ENCODE measurements at regions not wholly inside any gene's neighbourhood (a gene's known extent, or its start where the extent isn't known, plus 50 kb on each side); places are given as distances from the start of the nearest gene placed in this dataset.

DNA sequence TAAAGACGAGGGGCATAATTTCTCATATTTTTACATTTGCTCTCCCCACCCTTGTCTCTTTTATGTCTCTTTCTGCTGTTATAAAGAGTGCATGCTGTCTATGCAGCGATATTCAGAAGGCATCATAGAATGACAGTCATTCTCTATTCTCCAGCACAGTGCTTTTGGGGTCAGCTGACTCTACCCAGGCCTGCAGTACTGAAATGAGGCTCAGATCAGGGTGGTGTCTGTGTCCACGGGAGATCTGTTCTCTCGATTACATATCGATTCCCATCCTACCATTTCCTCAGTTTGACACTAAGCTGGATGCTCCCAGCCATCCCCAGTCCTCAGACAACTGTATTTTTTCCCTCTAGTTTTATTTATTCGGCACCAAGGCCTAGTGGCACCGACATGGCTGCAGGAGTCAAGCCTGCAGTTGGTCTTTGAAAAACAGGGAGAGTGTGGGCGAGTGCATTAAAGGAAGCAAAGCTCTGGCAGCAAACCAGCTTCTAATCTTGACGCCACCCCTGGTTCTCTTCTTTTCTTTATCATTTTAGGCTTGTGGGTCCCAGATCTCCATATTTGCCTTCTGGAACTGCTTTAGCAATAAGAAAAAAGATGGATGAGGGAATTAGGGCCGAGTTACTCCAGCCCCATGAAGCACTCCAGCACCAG, 71.6 kb upstream of the PICALM start:
- TF ChIP-seq, protein P1, sequence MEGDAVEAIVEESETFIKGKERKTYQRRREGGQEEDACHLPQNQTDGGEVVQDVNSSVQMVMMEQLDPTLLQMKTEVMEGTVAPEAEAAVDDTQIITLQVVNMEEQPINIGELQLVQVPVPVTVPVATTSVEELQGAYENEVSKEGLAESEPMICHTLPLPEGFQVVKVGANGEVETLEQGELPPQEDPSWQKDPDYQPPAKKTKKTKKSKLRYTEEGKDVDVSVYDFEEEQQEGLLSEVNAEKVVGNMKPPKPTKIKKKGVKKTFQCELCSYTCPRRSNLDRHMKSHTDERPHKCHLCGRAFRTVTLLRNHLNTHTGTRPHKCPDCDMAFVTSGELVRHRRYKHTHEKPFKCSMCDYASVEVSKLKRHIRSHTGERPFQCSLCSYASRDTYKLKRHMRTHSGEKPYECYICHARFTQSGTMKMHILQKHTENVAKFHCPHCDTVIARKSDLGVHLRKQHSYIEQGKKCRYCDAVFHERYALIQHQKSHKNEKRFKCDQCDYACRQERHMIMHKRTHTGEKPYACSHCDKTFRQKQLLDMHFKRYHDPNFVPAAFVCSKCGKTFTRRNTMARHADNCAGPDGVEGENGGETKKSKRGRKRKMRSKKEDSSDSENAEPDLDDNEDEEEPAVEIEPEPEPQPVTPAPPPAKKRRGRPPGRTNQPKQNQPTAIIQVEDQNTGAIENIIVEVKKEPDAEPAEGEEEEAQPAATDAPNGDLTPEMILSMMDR (IDR thresholded peaks at IDR 0.05), result no peak
- Mint-ChIP-seq H3K36me3 (ENCODE audit: low read depth) (no peaks in the 10 kb centered on the region), H3K4me1 (ENCODE audit: low read depth) (peaks cover 30% of the 10 kb centered on the region), H3K4me3 (no peak overlapping the region), H3K9me3 (no peaks in the 10 kb centered on the region), H3K27ac (no peak overlapping the region), H3K27me3 (ENCODE audit: insufficient read depth) (no peaks in the 10 kb centered on the region)
- no peak for DNase-seq

DNA sequence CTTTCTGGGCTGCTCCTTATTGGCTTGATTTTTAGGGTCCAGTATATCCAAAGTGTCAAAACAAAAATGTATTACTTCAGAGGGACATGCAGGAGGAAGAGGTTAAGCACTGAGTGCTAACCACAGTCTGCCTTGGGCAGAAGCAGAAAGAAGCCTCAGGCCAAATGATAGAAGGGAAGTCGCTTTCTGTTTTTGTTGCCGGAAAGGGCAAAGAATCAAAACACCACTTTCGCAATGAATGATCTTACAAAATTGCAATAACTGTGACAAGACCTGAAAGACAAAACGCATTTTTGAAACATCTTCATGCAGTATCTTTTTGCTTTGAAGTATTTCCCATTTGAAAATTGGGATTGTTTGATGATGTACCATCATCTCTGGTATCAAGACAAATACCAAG, 70.1 kb upstream of the PICALM start:
- H3K27me3 Mint-ChIP-seq (ENCODE audit: insufficient read depth), result no peaks in the 10 kb centered on the region
- TF ChIP-seq, protein P1 (IDR thresholded peaks at IDR 0.05), result no peak
- H3K9me3 Mint-ChIP-seq, result no peaks in the 10 kb centered on the region
- H3K4me1 Mint-ChIP-seq (ENCODE audit: low read depth), result peaks cover 30% of the 10 kb centered on the region
- no peaks in the 10 kb centered on the region for H3K36me3 Mint-ChIP-seq (ENCODE audit: low read depth)
- H3K4me3 Mint-ChIP-seq, result no peak overlapping the region
- DNase-seq, result no peak
- no peak overlapping the region for H3K27ac Mint-ChIP-seq

DNA sequence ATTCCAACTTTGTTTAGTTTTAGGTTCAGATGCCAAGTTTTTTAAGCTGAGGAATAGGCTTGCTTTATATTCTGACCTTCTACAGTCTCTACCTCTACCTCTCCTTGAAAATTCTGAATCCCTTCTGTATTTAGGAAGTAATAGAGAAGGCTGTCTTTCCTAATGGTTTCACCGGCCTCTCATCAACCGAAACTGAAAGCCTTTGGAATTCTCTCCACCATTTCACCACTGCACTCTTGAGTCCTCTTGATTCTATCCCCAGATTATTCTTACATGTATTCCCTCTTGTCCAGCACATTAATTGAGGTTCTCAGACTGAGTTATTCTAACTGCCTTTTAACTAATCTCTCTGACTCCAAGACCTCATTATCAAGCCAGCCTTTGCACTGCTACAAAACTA, 67.7 kb upstream of the PICALM start:
- TF ChIP-seq, protein P1 (IDR thresholded peaks at IDR 0.05), result no peak
- H3K27ac Mint-ChIP-seq, result no peak overlapping the region
- H3K4me1 Mint-ChIP-seq (ENCODE audit: low read depth), result peaks cover 25% of the 10 kb centered on the region
- no peaks in the 10 kb centered on the region for H3K27me3 Mint-ChIP-seq (ENCODE audit: insufficient read depth)
- no peak for DNase-seq
- H3K4me3 Mint-ChIP-seq, result no peak overlapping the region
- no peaks in the 10 kb centered on the region for H3K36me3 Mint-ChIP-seq (ENCODE audit: low read depth)
- H3K9me3 Mint-ChIP-seq, result no peaks in the 10 kb centered on the region

DNA sequence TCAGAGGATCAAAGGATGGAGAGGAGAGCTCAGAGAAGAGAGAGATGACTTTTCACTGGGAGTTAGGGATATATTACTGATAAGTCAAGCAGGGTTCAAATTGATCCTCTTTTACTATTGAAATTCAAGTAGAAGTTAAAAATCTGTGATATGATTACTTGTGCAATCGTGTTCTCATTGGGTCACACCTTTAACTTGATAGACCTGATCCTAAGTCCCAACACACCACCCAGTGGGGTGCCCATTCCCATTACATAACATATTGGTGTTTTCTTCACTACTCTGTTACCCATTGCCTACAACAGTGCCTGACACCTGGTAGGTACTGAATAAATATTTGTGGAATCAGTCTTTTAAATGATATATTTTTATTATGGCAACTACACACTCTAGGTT, 66.4 kb upstream of the PICALM start:
- no peaks in the 10 kb centered on the region for H3K36me3 Mint-ChIP-seq (ENCODE audit: low read depth)
- H3K27me3 Mint-ChIP-seq (ENCODE audit: insufficient read depth), result no peaks in the 10 kb centered on the region
- no peak overlapping the region for H3K4me3 Mint-ChIP-seq
- no peaks in the 10 kb centered on the region for H3K9me3 Mint-ChIP-seq
- TF ChIP-seq, protein P1 (IDR thresholded peaks at IDR 0.05), result no peak
- peaks cover 20% of the 10 kb centered on the region for H3K4me1 Mint-ChIP-seq (ENCODE audit: low read depth)
- no peak overlapping the region for H3K27ac Mint-ChIP-seq
- DNase-seq, result no peak

DNA sequence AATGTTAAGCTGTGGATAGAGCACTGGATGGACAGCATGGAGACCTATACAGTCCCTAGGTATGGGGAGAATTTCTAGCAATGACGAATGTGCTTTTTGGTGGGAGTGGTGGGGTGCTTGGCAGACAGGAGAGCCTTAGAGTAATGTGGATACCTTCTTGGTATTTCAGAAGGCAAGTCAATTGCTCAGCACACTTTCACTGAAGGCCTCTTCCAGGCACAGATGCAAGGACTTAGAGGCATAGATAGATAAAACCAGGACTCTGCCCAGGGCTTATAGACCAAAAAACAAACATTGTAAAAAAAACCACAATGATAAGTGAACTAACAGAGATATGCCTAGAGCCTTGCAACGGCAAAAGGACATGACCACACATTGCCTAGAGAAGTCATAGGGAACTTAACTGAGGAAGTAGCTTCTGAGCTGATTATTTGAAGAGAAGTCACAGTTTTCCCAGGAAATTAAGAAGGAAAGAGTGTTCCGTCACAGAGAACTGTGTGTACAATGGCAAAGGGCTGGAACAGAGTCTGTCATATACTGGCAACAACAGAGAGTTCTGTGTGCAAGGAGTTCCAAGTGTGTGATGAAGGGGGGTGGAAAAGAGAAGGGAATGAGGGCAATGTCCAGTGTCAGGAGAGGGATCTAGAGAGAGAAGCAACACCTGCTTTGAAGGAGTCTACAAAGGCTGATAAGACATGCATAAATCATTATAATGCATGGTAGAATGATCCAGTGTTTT, 65.9 kb upstream of the PICALM start:
- DNase-seq, result no peak
- TF ChIP-seq, protein P1 (IDR thresholded peaks at IDR 0.05), result no peak
- Mint-ChIP-seq H3K27me3 (ENCODE audit: insufficient read depth) (no peaks in the 10 kb centered on the region), H3K4me1 (ENCODE audit: low read depth) (peaks cover 20% of the 10 kb centered on the region), H3K36me3 (ENCODE audit: low read depth) (no peaks in the 10 kb centered on the region), H3K9me3 (no peaks in the 10 kb centered on the region), H3K27ac (no peak overlapping the region), H3K4me3 (no peak overlapping the region)
